SK-N-SH (cell line): ENCODE measurements at regions not wholly inside any gene's neighbourhood (a gene's known extent, or its start where the extent isn't known, plus 50 kb on each side); places are given as distances from the start of the nearest gene placed in this dataset.
A peak's percentile ranks its signal among the peaks of the same experiment; 100 is the strongest.
"Not testable (repeated sequence)": the region's sequence is repeated elsewhere in the genome, so short reads cannot be mapped to it uniquely, and the experiment has no call there.

Source experiments
- CTCF ChIA-PET: fragments of 300-600, 350-600 bp; formaldehyde crosslinking; extraction: SDS; loops from one replicate; lab custom pipeline; 2021; lab: Yijun Ruan, JAX
- POLR2A ChIA-PET: fragments of 350-600 bp; sonication (Branson Sonifier 250); formaldehyde crosslinking; extraction: SDS; loops from one replicate; lab custom pipeline; 2020; ENCODE audit warnings: antibody characterized with exemption, inconsistent platforms; lab: Yijun Ruan, JAX
- DNase-seq: peaks from one replicate; pipeline ENCODE4 v3.0.0; 2012
- H2AFZ ChIP-seq: fragments of 200-600 bp; sonication (generic); 2 replicates; pipeline ENCODE4 v1.8.1; 2016; ENCODE audit warnings: antibody characterized with exemption, mild to moderate bottlenecking, low read depth
- H3F3A ChIP-seq: fragments of 200-600 bp; sonication (generic); replicated peaks from 2 replicates; pipeline ENCODE3; 2016; ENCODE audit warnings: antibody characterized with exemption, mild to moderate bottlenecking; ENCODE audit not compliant: insufficient read depth
- H3K27ac ChIP-seq, 2 experiments: fragments of 200-500 bp in 1 of 2; fragments of 200-600 bp in 1 of 2; sonication (Bioruptor generic) in 1 of 2; sonication (generic), shearing (Covaris generic) in 1 of 2; 2 replicates each; pipeline versions ENCODE4 v1.5.1 to v1.6.1; 2014 to 2016; ENCODE audit warnings: low read depth in 2 of 2, inconsistent platforms in 1 of 2, low read length in 1 of 2, mild to moderate bottlenecking in 1 of 2, mixed read lengths in 1 of 2
- H3K27me3 ChIP-seq: fragments of 200-600 bp; sonication (generic), shearing (Covaris generic); 2 replicates; pipeline ENCODE4 v1.6.1; 2016; ENCODE audit warnings: mixed run types; ENCODE audit not compliant: insufficient read depth
- H3K36me3 ChIP-seq, 2 experiments: fragments of 200-500 bp in 1 of 2; fragments of 200-600 bp in 1 of 2; sonication (Bioruptor generic) in 1 of 2; sonication (generic) in 1 of 2; replicated peaks in 1 of 2; 2 replicates each; pipeline versions ENCODE3 to v1.5.1; 2014 to 2016; ENCODE audit warnings: low read length in 1 of 2, mild to moderate bottlenecking in 1 of 2; ENCODE audit not compliant: insufficient read depth in 2 of 2, control insufficient read depth in 1 of 2
- H3K4me1 ChIP-seq, 2 experiments: fragments of 200-500 bp in 1 of 2; fragments of 200-600 bp in 1 of 2; sonication (Bioruptor generic) in 1 of 2; sonication (generic), shearing (Covaris generic) in 1 of 2; 2 replicates each; pipeline versions ENCODE4 v1.5.1 to v1.6.1; 2014 to 2016; ENCODE audit warnings: low read depth in 1 of 2, low read length in 1 of 2, mixed run types in 1 of 2; ENCODE audit not compliant: insufficient read depth in 2 of 2, control insufficient read depth in 1 of 2
- H3K4me2 ChIP-seq: fragments of 200-600 bp; sonication (generic), shearing (Covaris generic); 2 replicates; pipeline ENCODE4 v1.6.1; 2017; ENCODE audit warnings: mixed run types
- H3K4me3 ChIP-seq, 2 experiments: fragments of 200-500 bp in 1 of 2; fragments of 200-600 bp in 1 of 2; sonication (Bioruptor generic) in 1 of 2; sonication (generic), shearing (Covaris generic) in 1 of 2; 2 replicates each; pipeline versions ENCODE4 v1.5.1 to v1.8.1; 2014 to 2016; ENCODE audit warnings: low read depth in 2 of 2, inconsistent platforms in 1 of 2, low read length in 1 of 2, mild to moderate bottlenecking in 1 of 2, mixed read lengths in 1 of 2, moderate library complexity in 1 of 2
- H3K79me2 ChIP-seq: fragments of 200-600 bp; sonication (generic); 2 replicates; pipeline ENCODE4 v1.8.1; 2017; ENCODE audit warnings: mild to moderate bottlenecking; ENCODE audit not compliant: insufficient read depth
- H3K9ac ChIP-seq: fragments of 200-600 bp; sonication (generic); 2 replicates; pipeline ENCODE4 v1.6.1; 2017; ENCODE audit warnings: mixed run types
- H3K9me2 ChIP-seq: fragments of 200-600 bp; sonication (generic); 2 replicates; pipeline ENCODE4 v1.6.1; 2017; ENCODE audit warnings: mixed run types
- H3K9me3 ChIP-seq: fragments of 200-600 bp; sonication (generic); 2 replicates; pipeline ENCODE4 v1.6.1; 2017; ENCODE audit warnings: mixed run types, mild to moderate bottlenecking, moderate library complexity
- H4K20me1 ChIP-seq: fragments of 200-600 bp; sonication (generic); 2 replicates; pipeline ENCODE4 v1.6.1; 2017; ENCODE audit warnings: mild to moderate bottlenecking, mixed run types; ENCODE audit not compliant: insufficient read depth
- CHD2 ChIP-seq: fragments of 150-350 bp; IDR thresholded peaks from 2 replicates; pipeline ENCODE4 v1.6.1; 2018; ENCODE audit warnings: low read length; ENCODE audit not compliant: partially characterized antibody
- EP300 ChIP-seq, 2 experiments: IDR thresholded peaks; 2 replicates each; pipeline versions ENCODE4 v1.4.0 to v1.6.1; 2012; ENCODE audit warnings: borderline replicate concordance in 1 of 2, low read depth in 1 of 2, low read length in 1 of 2
- FOXJ3 ChIP-seq: sonication (generic); formaldehyde crosslinking; IDR thresholded peaks from 2 replicates; pipeline ENCODE4 v1.5.1; 2020; ENCODE audit warnings: mild to moderate bottlenecking, missing genetic modification reagents
- GATA2 ChIP-seq: sonication (generic); formaldehyde crosslinking; IDR thresholded peaks from 2 replicates; pipeline ENCODE4 v1.5.0; 2020; ENCODE audit warnings: mild to moderate bottlenecking, missing genetic modification reagents
- MXI1 ChIP-seq: IDR thresholded peaks from 2 replicates; pipeline ENCODE4 v1.6.1; 2012; ENCODE audit warnings: mild to moderate bottlenecking, low read depth, low read length, improper control_type of control experiment
- RAD21 ChIP-seq: IDR thresholded peaks from 2 replicates; pipeline ENCODE4 v1.6.1; 2012; ENCODE audit warnings: mild to moderate bottlenecking, low read length
- RCOR1 ChIP-seq: fragments of 150-350 bp; IDR thresholded peaks from 2 replicates; pipeline ENCODE4 v1.6.1; 2017; ENCODE audit warnings: antibody characterized with exemption, low read length
- WGBS: methylation state at CpG from one replicate; pipeline ENCODE4 v1.1.6; 2017; ENCODE audit warnings: low lambda C conversion rate; 5-methylcytosine and 5-hydroxymethylcytosine counted together

GRCh38 chr2:91574255-91574654, 2882.8 kb downstream of the RPIA start:
- Histone ChIP-seq H3K4me1 (peaks cover 3 to 27% of the 10 kb centered on the region in 2 experiments; a peak in 2 of 4 replicates), H3K27ac (peak overlapping the region in 1 of 2 experiments; percentile 73; a peak in 2 of 4 replicates)
- POLR2A ChIA-PET, H3K9me2 ChIP-seq, H3K79me2 ChIP-seq, H2AFZ ChIP-seq, H3K27me3 ChIP-seq, H3K4me2 ChIP-seq, H3K4me3 ChIP-seq, H3K9ac ChIP-seq, H4K20me1 ChIP-seq, CTCF ChIA-PET, H3K36me3 ChIP-seq, H3K9me3 ChIP-seq: not testable (repeated sequence)
- WGBS, result 39% methylated on average over 4 of the region's 8 CpGs
- TF ChIP-seq FOXJ3 (peak; percentile 87), GATA2 (CRISPR knock-in tag) (peak; percentile 36; the same call in 1 of the 2 replicates), CHD2 (peak; percentile 30), RCOR1 (peak; percentile 41; the same call in 1 of the 2 replicates), RAD21 (0 out of 2 replicates have a peak, but pooled peaks have one; percentile 9), MXI1 (0 out of 2 replicates have a peak, but pooled peaks have one; percentile 28), EP300 (IDR thresholded peaks at IDR 0.05; ENCODE audit: borderline replicate concordance in 1 of 2, low read depth in 1 of 2, low read length in 1 of 2) (peak in 1 of 2 experiments; percentile 68; a peak in 1 of 4 replicates)
- TF ChIP-seq, all 33 proteins: peak for 7; not testable (repeated sequence) for 26
- not testable (repeated sequence) for H3F3A ChIP-seq
- peak; percentile 75 for DNase-seq

DNA sequence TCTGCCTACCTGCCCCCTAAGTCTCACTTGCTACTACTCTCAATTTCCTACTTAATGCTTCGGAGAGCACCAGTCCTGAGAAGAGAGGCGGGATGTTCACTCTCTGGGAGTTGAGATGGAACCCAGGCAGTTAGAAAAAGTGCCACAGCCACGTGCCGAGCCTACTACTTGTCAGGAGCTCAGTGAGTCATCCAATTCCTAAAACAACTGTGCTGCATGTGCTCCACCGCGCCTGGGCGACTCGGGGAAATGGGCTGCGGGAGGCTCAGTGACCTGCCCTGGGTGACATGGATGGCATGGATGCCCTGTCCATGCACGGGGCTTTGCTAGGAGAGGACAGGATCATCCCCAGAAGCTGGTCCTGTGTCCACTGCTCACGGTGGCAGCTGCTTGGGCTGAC, 2884.2 kb downstream of the RPIA start:
- 52% methylated on average over 10 of the region's 11 CpGs for WGBS
- H3K9me2 ChIP-seq, H3K4me2 ChIP-seq, DNase-seq, H2AFZ ChIP-seq, H3K9me3 ChIP-seq, H3K79me2 ChIP-seq, CTCF ChIA-PET, H3K36me3 ChIP-seq, H3F3A ChIP-seq, H3K9ac ChIP-seq, H3K4me3 ChIP-seq, POLR2A ChIA-PET, H3K27me3 ChIP-seq, H4K20me1 ChIP-seq: not testable (repeated sequence)
- Histone ChIP-seq H3K4me1 (peaks cover 3 to 27% of the 10 kb centered on the region in 2 experiments; a peak in 2 of 4 replicates), H3K27ac (peak overlapping the region in 1 of 2 experiments; percentile 53; a peak in 2 of 4 replicates)

DNA sequence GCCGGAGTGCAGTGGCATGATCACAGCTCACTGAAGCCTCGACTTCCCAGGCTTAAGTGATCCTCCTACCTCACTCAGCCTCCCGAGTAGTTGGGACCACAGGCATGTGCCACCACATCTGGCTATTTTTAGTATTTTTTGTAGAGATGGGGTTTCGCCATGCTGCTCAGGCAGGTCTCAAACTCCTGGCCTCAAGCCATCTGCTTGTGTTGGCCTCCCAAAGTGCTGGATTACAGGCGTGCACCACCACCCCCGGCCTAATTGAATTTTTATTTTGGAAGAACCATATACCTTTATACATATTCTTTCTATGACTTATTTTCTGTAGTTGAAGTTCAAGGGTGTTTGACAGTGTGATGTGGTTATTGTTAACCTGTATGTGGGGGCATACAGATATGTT, 2885.9 kb downstream of the RPIA start:
- H3F3A ChIP-seq, H3K79me2 ChIP-seq, H3K9ac ChIP-seq, H3K27me3 ChIP-seq, POLR2A ChIA-PET, H3K4me3 ChIP-seq, H2AFZ ChIP-seq, H3K36me3 ChIP-seq, H3K27ac ChIP-seq, H3K9me2 ChIP-seq, H3K9me3 ChIP-seq, DNase-seq, CTCF ChIA-PET, H3K4me2 ChIP-seq, H4K20me1 ChIP-seq: not testable (repeated sequence)
- WGBS, result 51% methylated on average over 6 of the region's 6 CpGs
- peaks cover 3 to 25% of the 10 kb centered on the region in 2 experiments; a peak in 2 of 4 replicates for H3K4me1 ChIP-seq

DNA sequence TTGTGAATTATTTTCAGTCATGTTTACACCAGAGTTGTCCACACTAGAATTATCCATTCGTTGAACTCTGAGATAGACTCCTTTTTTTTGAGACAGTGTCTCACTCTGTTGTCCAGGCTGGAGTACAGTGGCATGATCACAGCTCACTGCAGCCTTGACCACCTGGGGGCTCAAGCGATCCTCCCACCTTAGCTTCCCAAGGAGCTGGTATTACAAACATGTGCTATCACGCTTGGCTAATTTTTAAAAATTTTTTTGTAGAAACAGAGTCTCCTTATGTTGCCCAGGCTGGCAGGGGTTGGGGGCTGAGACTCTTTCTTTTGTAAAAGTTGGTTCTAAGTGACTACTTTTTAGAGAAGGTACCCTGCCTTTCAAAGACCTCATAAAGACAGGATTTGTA, 2887.2 kb downstream of the RPIA start:
- H4K20me1 ChIP-seq, H3K27me3 ChIP-seq, H3K36me3 ChIP-seq, H2AFZ ChIP-seq, H3F3A ChIP-seq, H3K27ac ChIP-seq, H3K4me3 ChIP-seq, H3K9me3 ChIP-seq, DNase-seq, H3K9ac ChIP-seq, CTCF ChIA-PET, POLR2A ChIA-PET, H3K4me2 ChIP-seq, H3K79me2 ChIP-seq, H3K9me2 ChIP-seq: not testable (repeated sequence)
- WGBS, result 27% methylated on average over 3 of the region's 3 CpGs
- peaks cover 3 to 14% of the 10 kb centered on the region in 2 experiments; a peak in 2 of 4 replicates for H3K4me1 ChIP-seq

DNA sequence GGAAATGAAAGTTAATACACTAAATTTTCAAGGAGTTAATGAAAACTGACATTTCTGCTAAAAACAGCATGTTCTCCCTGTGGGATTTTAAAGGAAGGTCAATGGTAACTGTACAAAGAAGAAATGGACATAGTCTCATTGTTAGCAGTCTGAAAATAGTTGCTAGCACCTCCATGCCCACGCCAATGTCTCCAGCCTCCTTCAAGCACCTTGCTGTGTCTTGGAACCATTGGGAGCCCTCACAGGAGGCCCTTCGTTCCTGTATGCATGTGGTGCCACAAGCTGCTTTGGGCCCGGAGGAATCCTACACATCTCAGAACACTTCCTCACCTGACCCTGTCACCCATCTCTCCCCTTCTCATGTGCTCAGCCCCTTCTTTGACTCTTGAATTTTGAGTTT, 2888.1 kb downstream of the RPIA start:
- CTCF ChIA-PET, H4K20me1 ChIP-seq, H3K4me2 ChIP-seq, H3F3A ChIP-seq, H2AFZ ChIP-seq, H3K4me3 ChIP-seq, H3K27me3 ChIP-seq, H3K4me1 ChIP-seq, H3K9me2 ChIP-seq, POLR2A ChIA-PET, H3K9me3 ChIP-seq, H3K27ac ChIP-seq, H3K79me2 ChIP-seq, DNase-seq, H3K36me3 ChIP-seq, H3K9ac ChIP-seq: not testable (repeated sequence)
- 39% methylated on average over 3 of the region's 3 CpGs for WGBS
